SIG-M5 treated with dmso at 0.1 percent for 504 hours (cell line): ENCODE measurements at regions not wholly inside any gene's neighbourhood (a gene's known extent, or its start where the extent isn't known, plus 50 kb on each side); places are given as distances from the start of the nearest gene placed in this dataset.

Experiments
- DNase-seq: peaks from one replicate; lab custom pipeline; 2025; ENCODE audit not compliant: unreplicated experiment; lab: John Stamatoyannopoulos, UW

DNA sequence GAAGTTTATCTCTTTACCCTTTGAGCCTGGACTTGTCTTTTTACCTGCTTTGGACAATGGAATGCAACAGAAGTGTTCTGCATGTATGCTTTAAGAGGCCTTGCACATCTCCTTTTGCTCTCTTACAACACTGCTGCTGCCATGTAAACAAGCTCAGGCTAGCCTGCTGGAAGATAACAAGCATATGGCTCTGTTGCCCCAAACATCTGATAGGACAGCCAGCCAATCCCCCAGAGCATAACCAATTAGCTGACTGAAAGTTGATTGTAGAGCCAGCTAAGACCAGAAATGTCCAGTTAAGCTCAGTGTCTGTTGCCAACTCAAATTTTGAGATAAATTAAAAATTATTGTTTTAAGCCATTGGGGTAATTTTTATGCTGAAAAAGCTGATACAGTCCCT, 510.6 kb upstream of the CNKSR2 start:
- no peak for DNase-seq

DNA sequence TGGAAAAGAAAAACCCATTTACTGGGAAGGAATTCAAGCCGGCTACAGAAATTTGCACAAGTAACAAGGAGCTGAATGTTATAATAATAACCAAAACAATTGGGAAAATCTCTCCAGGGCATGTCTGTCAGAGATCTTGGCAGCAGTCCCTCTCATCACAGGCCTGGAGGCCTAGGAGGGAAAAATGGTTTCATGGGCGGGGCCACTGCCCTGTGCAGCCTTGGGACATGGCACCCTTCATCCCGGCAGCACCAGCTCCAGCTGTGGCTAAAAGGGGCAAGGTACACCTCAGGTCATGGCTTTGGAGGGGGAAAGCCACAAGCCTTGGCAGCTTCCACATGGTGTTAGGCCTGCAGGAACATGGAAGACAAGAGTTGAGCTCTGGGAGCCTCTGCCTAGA, 513.1 kb upstream of the CNKSR2 start:
- DNase-seq: no peak

- DNase-seq: no peak
These were observed 516.5 kb upstream of the CNKSR2 start for GRCh38 chrX:20857746-20858145.

DNA sequence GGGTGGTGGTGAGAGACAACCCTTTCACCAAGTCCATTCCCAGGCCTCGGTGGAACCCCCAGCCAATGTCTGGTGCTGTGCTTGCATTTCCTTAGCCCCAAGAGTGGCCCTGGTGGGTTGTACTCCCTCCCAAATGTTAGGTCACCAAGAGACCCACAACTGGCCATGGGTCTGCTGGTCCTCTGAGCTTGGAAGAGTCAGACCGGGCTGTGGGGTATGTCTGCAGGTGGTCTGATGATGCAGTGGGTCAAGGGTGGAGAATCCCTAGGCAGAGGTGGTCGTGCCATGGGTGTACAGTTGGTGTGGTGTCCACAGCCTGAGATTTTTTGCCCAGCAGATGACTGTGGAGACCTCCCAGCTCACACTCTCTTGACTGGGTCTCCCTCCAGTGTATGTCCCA, 535.7 kb upstream of the CNKSR2 start:
- DNase-seq: no peak

DNA sequence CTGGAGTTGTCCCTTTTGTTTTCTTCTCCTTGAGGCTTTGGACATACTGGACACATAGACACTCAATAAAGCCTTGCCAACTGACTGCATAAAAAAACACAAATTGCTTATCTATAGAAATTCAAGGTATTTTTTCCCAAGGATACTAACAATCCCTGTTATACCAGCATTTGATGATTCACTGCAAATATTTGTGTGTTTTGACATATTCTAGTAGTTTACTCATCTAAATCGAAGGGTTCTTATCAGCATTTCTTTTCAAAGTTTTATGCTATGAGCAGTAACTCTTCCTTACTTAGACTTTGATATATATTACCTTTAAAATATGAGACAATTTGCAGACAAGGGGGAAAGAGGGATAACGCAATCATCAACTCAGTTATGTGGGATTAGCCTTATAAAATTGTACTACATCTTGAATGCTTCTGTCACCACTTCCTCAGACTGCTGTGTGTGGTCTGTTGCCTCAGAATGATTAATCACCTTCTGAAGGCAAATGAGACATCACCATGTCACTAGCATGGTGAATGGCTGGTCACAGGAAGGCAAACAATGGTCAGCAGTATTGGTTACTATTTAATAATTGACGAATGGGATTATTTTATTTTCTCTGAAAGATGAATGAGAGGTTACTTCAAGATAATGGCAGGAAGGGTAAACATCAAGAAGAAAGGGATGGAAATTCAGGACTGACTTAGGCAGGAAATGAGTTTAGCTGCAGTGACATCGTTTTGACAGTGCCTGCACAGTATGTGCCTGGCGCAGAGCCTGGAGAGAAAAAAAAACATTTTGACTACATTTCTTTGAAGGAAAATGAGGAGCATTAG, 544.3 kb upstream of the CNKSR2 start:
- DNase-seq: no peak

GRCh38 chrX:20825984-20826383, 548.2 kb upstream of the CNKSR2 start:
- no peak for DNase-seq

GRCh38 chrX:20803971-20804370, 537.3 kb upstream of the RPS6KA3 start:
- DNase-seq: no peak

DNA sequence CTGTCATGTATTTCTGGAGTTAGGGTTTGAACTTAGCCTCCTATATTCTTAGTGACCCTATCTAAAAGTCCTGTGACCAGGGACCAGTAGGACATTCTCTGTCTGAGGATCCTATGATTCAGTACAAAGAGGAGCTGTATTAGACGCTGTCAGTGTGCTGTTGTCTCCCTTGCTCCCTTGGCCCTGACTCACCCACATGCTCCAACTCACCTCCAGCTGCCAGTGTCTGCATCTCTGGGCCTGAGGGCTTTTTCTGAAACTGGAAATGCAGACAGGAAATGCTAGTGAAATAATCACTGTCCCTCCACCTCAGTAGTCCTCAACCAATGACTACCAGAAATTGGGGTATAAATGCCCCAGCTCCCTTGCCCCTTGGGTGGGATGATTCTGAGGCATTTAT, 535.3 kb upstream of the RPS6KA3 start:
- DNase-seq: no peak

DNA sequence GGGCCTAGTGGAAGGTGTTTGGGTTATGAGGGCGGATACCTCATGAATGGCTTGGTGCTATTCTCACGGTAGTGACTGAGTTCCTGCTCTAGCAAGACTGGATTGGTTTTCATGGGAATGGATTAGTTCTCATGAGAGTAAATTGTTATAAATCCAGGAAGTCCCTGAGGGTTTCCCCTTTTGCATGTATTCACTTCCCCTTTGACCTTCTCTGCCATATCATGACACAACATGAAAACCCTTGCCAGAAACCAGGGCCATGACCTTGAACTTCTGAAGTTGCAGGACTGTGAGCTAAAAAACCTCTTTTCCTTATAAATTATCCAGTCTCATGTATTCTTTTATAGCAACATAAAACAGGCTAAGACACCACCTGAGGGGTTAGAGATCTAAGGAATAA, 529.7 kb upstream of the RPS6KA3 start:
- no peak for DNase-seq

- DNase-seq: no peak
These were observed 522.4 kb upstream of the RPS6KA3 start for GRCh38 chrX:20789103-20789502.

DNA sequence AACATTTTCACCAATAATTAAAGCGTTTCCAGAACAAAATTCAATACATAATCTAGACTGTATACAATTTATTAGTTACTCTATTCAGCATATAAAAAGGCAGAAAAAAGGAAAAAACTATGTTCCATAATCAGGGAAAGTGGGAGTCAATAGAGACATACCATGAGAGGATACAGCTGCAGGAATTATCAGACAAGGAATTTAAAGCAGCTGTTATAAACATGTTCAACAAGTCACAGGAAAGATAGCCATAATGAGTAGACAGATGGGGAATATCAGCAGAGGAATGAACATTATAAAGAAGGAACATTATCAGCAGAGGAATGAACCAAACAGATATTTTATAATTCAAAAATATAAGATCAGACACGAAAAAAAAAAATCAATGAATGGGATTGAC, 500.6 kb upstream of the RPS6KA3 start:
- DNase-seq: no peak

DNA sequence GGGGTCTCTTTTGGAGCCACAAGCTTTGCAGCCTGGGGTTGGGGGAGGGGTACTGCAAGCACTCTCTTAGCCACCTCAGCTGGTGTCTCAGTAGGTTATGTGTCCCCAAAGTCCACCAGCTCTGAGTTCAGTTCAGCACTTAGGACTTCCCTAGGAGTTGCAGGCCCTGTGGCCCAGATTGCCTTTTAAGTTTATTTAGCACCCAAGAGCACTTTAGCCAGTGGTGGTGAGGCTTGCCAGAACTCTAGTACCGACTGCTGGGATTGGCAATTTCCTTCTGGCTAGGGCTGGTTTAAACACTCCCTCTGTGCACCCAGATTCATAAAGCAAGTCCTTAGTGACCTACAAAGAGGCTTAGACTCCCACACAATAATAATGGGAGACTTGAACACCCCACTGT, 489.9 kb upstream of the RPS6KA3 start:
- no peak for DNase-seq

GRCh38 chrX:20753076-20753475, 486.4 kb upstream of the RPS6KA3 start:
- DNase-seq: no peak

GRCh38 chrX:20746690-20747089, 480.0 kb upstream of the RPS6KA3 start:
- DNase-seq: no peak

DNA sequence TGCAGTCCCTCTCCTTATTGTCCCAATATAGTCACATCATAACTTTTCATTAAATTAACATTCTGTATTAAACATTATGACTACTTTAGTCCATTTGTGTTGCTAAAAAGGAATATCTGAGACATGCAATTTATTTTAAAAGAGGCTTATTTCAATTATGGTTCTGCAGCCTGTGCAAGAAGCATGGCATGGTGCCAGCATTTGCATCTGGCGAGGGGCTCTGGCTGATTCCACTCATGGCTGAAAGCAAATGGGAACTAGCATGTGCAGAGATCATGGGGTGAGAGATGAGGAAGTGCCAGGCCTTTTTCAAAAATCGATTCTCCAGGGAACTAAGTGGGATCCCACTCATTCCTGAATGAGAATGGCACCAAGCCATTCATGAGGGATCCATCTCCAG, 476.3 kb upstream of the RPS6KA3 start:
- DNase-seq: no peak

GRCh38 chrX:20742106-20742505, 475.4 kb upstream of the RPS6KA3 start:
- DNase-seq: no peak

- no peak for DNase-seq
These were observed 473.7 kb upstream of the RPS6KA3 start for GRCh38 chrX:20740443-20740842.

- no peak for DNase-seq
These were observed 472.5 kb upstream of the RPS6KA3 start for GRCh38 chrX:20739038-20739745.

GRCh38 chrX:20729416-20729815, 462.7 kb upstream of the RPS6KA3 start:
- DNase-seq: no peak

DNA sequence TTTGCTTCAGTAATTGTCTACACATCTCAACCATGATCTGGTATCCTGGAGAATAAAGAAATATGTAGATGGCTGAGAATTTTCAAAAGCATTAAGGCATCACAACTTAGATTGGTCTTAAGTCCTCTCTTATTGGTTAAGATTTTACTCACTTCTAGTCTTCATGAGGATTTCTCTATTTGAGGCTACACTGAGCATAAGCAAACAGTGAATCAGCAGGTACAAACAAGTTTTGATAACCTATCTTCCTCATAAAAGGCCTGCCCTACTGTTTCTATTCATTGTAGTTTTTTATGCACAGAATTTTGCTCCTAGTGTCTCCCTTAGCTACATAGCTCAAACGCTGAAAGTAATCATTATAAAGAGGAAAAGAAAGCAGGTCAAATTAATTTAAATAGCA, 460.7 kb upstream of the RPS6KA3 start:
- no peak for DNase-seq

GRCh38 chrX:20720954-20721626, 454.4 kb upstream of the RPS6KA3 start:
- DNase-seq: no peak
